Calu3 (cell line): ENCODE measurements at regions not wholly inside any gene's neighbourhood (a gene's known extent, or its start where the extent isn't known, plus 50 kb on each side); places are given as distances from the start of the nearest gene placed in this dataset.

Experiments
- BruUV-seq: library from RNA; stranded (reverse); fragments of 400-500 nt; replicated peaks from 2 replicates; lab custom pipeline; 2021; lab: Mats Ljungman, UMichigan
- CTCF ChIA-PET: fragments of 300-600 bp; sonication (Branson Sonifier 250); formaldehyde crosslinking; loops from one replicate; lab custom pipeline; 2022; ENCODE audit warnings: antibody characterized with exemption; lab: Charles Lee
- DNase-seq: peaks from one replicate; pipeline ENCODE4 v3.0.0; 2022
- H3K27ac Mint-ChIP-seq: one replicate; pipeline ENCODE4 v1.8.0; 2022; ENCODE audit warnings: mixed read lengths; ENCODE audit not compliant: unreplicated experiment
- H3K27me3 Mint-ChIP-seq: one replicate; pipeline ENCODE4 v1.8.0; 2022; ENCODE audit warnings: mixed read lengths; ENCODE audit not compliant: unreplicated experiment
- H3K36me3 Mint-ChIP-seq: one replicate; pipeline ENCODE4 v1.8.0; 2022; ENCODE audit warnings: mild to moderate bottlenecking, moderate library complexity, mixed read lengths; ENCODE audit not compliant: insufficient read depth, unreplicated experiment
- H3K4me1 Mint-ChIP-seq: one replicate; pipeline ENCODE4 v1.8.0; 2022; ENCODE audit warnings: mild to moderate bottlenecking, low read depth, mixed read lengths; ENCODE audit not compliant: unreplicated experiment
- H3K4me3 Mint-ChIP-seq: one replicate; pipeline ENCODE4 v1.8.0; 2022; ENCODE audit warnings: mild to moderate bottlenecking, low read depth, moderate library complexity, mixed read lengths; ENCODE audit not compliant: unreplicated experiment
- H3K9me3 Mint-ChIP-seq: one replicate; pipeline ENCODE4 v1.8.0; 2022; ENCODE audit warnings: low read depth, mixed read lengths; ENCODE audit not compliant: unreplicated experiment
- intact Hi-C: fragments of 100-400 bp; cut with micrococcal nuclease; formaldehyde crosslinking; loops from one replicate; pipeline ENCODE4 v1.10.0; 2022; ENCODE audit not compliant: unreplicated experiment
- TF ChIP-seq, protein P1 (sequence below): fragments of 200-600 bp; IDR thresholded peaks from one replicate; pipeline ENCODE4 v1.8.0; 2022; ENCODE audit warnings: antibody characterized with exemption; ENCODE audit not compliant: unreplicated experiment

DNA sequence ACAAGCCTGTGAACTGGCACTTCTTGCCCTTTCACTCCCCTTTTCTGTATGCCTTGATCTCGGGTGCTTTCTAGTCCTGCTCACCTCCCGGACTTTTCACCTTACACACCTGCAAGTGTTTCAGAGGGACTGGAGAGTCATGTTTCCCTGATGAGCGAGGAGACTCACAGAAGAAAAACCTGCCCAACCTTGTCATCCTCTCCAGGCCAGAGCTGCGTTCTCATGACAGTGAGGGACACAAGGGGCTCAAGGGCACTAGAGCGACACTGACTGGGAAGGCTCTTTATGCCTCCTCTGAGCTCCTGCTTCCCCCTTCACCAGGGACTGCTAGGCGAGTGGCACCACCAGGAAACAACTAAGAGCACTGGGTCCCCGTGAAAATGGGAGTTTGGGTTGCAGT is 376.9 kb upstream of the RPS23 start:
- H3K9me3 Mint-ChIP-seq = peaks cover 3% of the 10 kb centered on the region
- H3K4me3 Mint-ChIP-seq = no peak overlapping the region
- CTCF ChIA-PET = no interaction called here
- peaks cover 7% of the 10 kb centered on the region for H3K4me1 Mint-ChIP-seq
- no TSS peak for BruUV-seq
- no peak overlapping the region for H3K27ac Mint-ChIP-seq
- intact Hi-C loops = loop anchor here (10.0 kb wide), 1 partner anchor 330 kb away; no protein-coding TSS in a partner anchor
- no peak for DNase-seq
- H3K27me3 Mint-ChIP-seq = no peaks in the 10 kb centered on the region
- TF ChIP-seq, protein P1, sequence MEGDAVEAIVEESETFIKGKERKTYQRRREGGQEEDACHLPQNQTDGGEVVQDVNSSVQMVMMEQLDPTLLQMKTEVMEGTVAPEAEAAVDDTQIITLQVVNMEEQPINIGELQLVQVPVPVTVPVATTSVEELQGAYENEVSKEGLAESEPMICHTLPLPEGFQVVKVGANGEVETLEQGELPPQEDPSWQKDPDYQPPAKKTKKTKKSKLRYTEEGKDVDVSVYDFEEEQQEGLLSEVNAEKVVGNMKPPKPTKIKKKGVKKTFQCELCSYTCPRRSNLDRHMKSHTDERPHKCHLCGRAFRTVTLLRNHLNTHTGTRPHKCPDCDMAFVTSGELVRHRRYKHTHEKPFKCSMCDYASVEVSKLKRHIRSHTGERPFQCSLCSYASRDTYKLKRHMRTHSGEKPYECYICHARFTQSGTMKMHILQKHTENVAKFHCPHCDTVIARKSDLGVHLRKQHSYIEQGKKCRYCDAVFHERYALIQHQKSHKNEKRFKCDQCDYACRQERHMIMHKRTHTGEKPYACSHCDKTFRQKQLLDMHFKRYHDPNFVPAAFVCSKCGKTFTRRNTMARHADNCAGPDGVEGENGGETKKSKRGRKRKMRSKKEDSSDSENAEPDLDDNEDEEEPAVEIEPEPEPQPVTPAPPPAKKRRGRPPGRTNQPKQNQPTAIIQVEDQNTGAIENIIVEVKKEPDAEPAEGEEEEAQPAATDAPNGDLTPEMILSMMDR = no peak
- H3K36me3 Mint-ChIP-seq = no peaks in the 10 kb centered on the region

GRCh38 chr5:82649943-82650342 is 371.8 kb upstream of the RPS23 start:
- Mint-ChIP-seq H3K36me3 (no peaks in the 10 kb centered on the region), H3K27ac (no peak overlapping the region), H3K4me1 (peaks cover 7% of the 10 kb centered on the region), H3K9me3 (peaks cover 3% of the 10 kb centered on the region), H3K27me3 (no peaks in the 10 kb centered on the region), H3K4me3 (no peak overlapping the region)
- no peak for DNase-seq
- no TSS peak for BruUV-seq
- intact Hi-C loops = loop anchor here (10.0 kb wide), 1 partner anchor 335 kb away; no protein-coding TSS in a partner anchor
- TF ChIP-seq, protein P1 = no peak
- CTCF ChIA-PET = no interaction called here

GRCh38 chr5:82644766-82645165 is 366.6 kb upstream of the RPS23 start:
- no peak for DNase-seq
- H3K4me1 Mint-ChIP-seq = peaks cover 19% of the 10 kb centered on the region
- no peaks in the 10 kb centered on the region for H3K27me3 Mint-ChIP-seq
- TF ChIP-seq, protein P1 = no peak
- H3K4me3 Mint-ChIP-seq = no peak overlapping the region
- intact Hi-C loops = loop anchor here (5.0 kb wide), 1 partner anchor 433 kb away; the partner anchor contains the start of genes TMEM167A and XRCC4
- BruUV-seq = no TSS peak
- peaks cover 5% of the 10 kb centered on the region for H3K36me3 Mint-ChIP-seq
- CTCF ChIA-PET = no interaction called here
- H3K27ac Mint-ChIP-seq = no peak overlapping the region
- H3K9me3 Mint-ChIP-seq = no peaks in the 10 kb centered on the region

DNA sequence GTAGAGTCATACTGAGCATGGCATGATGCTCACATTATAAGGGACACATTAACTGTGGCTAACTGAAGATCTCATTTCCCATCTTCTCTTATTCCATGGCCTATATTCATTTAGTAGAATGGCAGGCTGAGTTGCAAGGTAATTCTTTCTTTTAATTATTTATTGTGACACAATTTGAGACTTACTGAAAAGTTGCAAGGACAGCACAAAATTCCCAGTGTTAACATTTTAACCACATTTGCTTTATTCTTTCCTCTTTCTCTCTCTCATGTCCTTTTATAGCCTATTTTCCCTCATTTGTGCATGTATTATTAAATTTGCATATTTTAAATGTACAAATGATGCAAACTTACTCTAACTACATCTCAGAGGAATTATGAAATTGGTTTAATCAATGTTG is 366.1 kb upstream of the RPS23 start:
- intact Hi-C loops = loop anchor here (5.0 kb wide), 1 partner anchor 433 kb away; the partner anchor contains the start of genes TMEM167A and XRCC4
- DNase-seq = no peak
- CTCF ChIA-PET = no interaction called here

More for the DNA sequence above, 366.1 kb upstream of the RPS23 start:
- Mint-ChIP-seq H3K27me3 (no peaks in the 10 kb centered on the region), H3K4me1 (peaks cover 24% of the 10 kb centered on the region), H3K9me3 (no peaks in the 10 kb centered on the region), H3K4me3 (no peak overlapping the region), H3K36me3 (peaks cover 5% of the 10 kb centered on the region), H3K27ac (no peak overlapping the region)
- TF ChIP-seq, protein P1 = no peak
- no TSS peak for BruUV-seq
